IPS-20b (cell line): ENCODE measurements at regions not wholly inside any gene's neighbourhood (a gene's known extent, or its start where the extent isn't known, plus 50 kb on each side); places are given as distances from the start of the nearest gene placed in this dataset.
"Not testable (repeated sequence)": the region's sequence is repeated elsewhere in the genome, so short reads cannot be mapped to it uniquely, and the experiment has no call there.

ENCODE experiments used
- H3K27ac ChIP-seq: one replicate; pipeline ENCODE4 v1.5.1; 2013; ENCODE audit warnings: low read length
- H3K27me3 ChIP-seq: 2 replicates; pipeline ENCODE4 v1.6.1; 2013; ENCODE audit warnings: mild to moderate bottlenecking, low read length, inconsistent platforms; ENCODE audit not compliant: insufficient read depth
- H3K36me3 ChIP-seq: 2 replicates; pipeline ENCODE4 v1.6.1; 2013; ENCODE audit warnings: low read depth, mild to moderate bottlenecking, inconsistent platforms, low read length, moderate library complexity; ENCODE audit not compliant: insufficient read depth
- H3K4me1 ChIP-seq: 2 replicates; pipeline ENCODE4 v1.6.1; 2013; ENCODE audit warnings: mild to moderate bottlenecking, control low read depth, inconsistent platforms, low read length, moderate library complexity; ENCODE audit not compliant: insufficient read depth
- H3K4me3 ChIP-seq: 2 replicates; pipeline ENCODE4 v1.5.1; 2013; ENCODE audit warnings: mild to moderate bottlenecking, low read length, inconsistent platforms
- H3K9ac ChIP-seq: 2 replicates; pipeline ENCODE4 v1.6.1; 2013; ENCODE audit warnings: low read depth, mild to moderate bottlenecking, inconsistent platforms, low read length, moderate library complexity
- H3K9me3 ChIP-seq: 2 replicates; pipeline ENCODE4 v1.6.1; 2013; ENCODE audit warnings: mild to moderate bottlenecking, low read depth, low read length, inconsistent platforms; ENCODE audit not compliant: insufficient read depth

GRCh38 chr11:41803895-41804294, 344.4 kb upstream of the LRRC4C start:
- Histone ChIP-seq H3K4me3 (no peak overlapping the region), H3K36me3 (no peaks in the 10 kb centered on the region), H3K4me1 (no peaks in the 10 kb centered on the region), H3K27me3 (no peaks in the 10 kb centered on the region), H3K9me3 (no peaks in the 10 kb centered on the region), H3K9ac (no peak overlapping the region), H3K27ac (no peak overlapping the region)

GRCh38 chr11:41816396-41816795, 356.9 kb upstream of the LRRC4C start:
- peaks cover 25% of the 10 kb centered on the region for H3K9me3 ChIP-seq
- no peaks in the 10 kb centered on the region for H3K27me3 ChIP-seq
- H3K27ac ChIP-seq: no peak overlapping the region

GRCh38 chr11:41824287-41824686, 364.8 kb upstream of the LRRC4C start:
- not testable (repeated sequence) for H3K9me3 ChIP-seq, H3K4me3 ChIP-seq, H3K36me3 ChIP-seq, H3K27me3 ChIP-seq, H3K9ac ChIP-seq, H3K27ac ChIP-seq, H3K4me1 ChIP-seq

More at GRCh38 chr11:41816396-41816795, 356.9 kb upstream of the LRRC4C start:
- H3K36me3 ChIP-seq: no peaks in the 10 kb centered on the region
- H3K4me3 ChIP-seq: no peak overlapping the region
- H3K4me1 ChIP-seq: 0 out of 2 replicates have a peak, but pooled peaks cover under 1% of the 10 kb centered on the region
- H3K9ac ChIP-seq: no peak overlapping the region

GRCh38 chr11:41826085-41826484, 366.6 kb upstream of the LRRC4C start:
- no peak overlapping the region for H3K9ac ChIP-seq
- no peak overlapping the region for H3K4me3 ChIP-seq
- no peaks in the 10 kb centered on the region for H3K27me3 ChIP-seq
- H3K27ac ChIP-seq: no peak overlapping the region
- H3K4me1 ChIP-seq: peaks cover 6% of the 10 kb centered on the region; the same call in 1 of the 2 replicates
- no peaks in the 10 kb centered on the region for H3K36me3 ChIP-seq
- no peaks in the 10 kb centered on the region; the same call in 1 of the 2 replicates for H3K9me3 ChIP-seq

DNA sequence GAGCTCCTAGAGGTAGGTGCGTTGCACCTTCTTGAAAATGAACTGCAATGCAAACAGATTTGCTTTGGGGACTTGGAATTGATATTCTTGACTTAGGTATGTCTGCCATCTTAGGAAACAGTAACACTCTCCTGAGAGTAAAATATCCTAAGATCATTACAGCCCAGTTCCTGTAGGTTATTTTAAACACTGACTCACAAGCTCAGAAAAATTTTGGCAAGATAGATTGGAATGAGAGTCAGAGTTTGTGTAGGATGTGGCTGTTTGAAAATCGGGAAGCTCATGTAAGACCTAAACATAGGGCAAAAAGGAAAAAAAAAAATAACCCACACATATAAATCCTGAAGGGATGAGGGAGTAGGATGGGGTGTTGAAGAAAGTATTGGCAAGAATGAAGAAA, 377.0 kb upstream of the LRRC4C start:
- no peaks in the 10 kb centered on the region for H3K36me3 ChIP-seq
- H3K4me3 ChIP-seq: no peak overlapping the region
- H3K9me3 ChIP-seq: peaks cover 1% of the 10 kb centered on the region; the same call in 1 of the 2 replicates
- H3K9ac ChIP-seq: no peak overlapping the region
- no peak overlapping the region for H3K27ac ChIP-seq
- no peaks in the 10 kb centered on the region for H3K27me3 ChIP-seq
- H3K4me1 ChIP-seq: no peaks in the 10 kb centered on the region

DNA sequence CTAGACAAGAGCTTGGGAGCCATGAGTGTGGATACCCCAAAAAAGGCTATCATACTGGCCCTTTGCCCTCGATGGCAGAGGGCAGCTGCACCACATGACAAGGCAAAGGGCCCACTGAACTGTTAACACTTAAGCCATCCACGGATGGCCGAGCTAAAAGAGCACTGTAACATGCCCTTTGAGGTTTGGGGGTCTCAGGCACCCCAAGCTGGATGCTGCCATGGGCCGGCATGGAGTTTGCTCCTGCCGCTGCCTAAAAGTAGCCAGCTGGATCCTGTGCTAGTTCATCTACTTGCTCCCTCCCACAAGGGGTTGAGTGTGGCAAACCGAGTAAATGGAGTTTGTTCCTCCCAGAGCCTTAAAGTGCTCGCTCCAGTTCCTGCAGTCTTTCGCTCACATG, 383.2 kb upstream of the LRRC4C start:
- Histone ChIP-seq H3K27me3 (no peaks in the 10 kb centered on the region), H3K27ac (no peak overlapping the region), H3K36me3 (no peaks in the 10 kb centered on the region), H3K9me3 (peaks cover 21% of the 10 kb centered on the region), H3K4me3 (no peak overlapping the region), H3K4me1 (no peaks in the 10 kb centered on the region), H3K9ac (no peak overlapping the region)

DNA sequence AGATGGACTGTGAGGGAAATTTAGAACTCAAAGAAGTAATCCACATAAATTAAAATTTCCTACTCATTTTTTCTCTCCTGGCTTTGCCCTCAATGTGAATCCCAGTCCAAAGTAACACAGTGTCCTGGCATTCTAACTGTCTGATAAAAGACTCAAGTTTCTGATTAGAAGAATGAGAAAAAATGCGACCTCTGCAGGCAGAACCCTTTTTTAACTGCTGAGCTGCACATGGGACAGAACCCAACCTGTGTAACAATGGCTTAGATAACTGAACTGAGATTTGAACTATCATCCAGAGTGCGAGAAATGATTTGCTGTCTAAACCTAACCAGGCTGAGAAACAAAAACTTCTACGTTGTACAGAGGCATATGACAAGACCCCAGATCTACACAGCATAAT, 385.6 kb upstream of the LRRC4C start:
- Histone ChIP-seq H3K9me3 (peaks cover 21% of the 10 kb centered on the region), H3K4me3 (no peak overlapping the region), H3K27ac (no peak overlapping the region), H3K9ac (no peak overlapping the region), H3K4me1 (no peaks in the 10 kb centered on the region), H3K36me3 (no peaks in the 10 kb centered on the region), H3K27me3 (no peaks in the 10 kb centered on the region)

GRCh38 chr11:41848349-41848748, 388.9 kb upstream of the LRRC4C start:
- Histone ChIP-seq H3K9me3 (peaks cover under 1% of the 10 kb centered on the region; the same call in 1 of the 2 replicates), H3K4me1 (peaks cover 9% of the 10 kb centered on the region), H3K27me3 (no peaks in the 10 kb centered on the region), H3K27ac (no peak overlapping the region), H3K36me3 (no peaks in the 10 kb centered on the region), H3K4me3 (no peak overlapping the region), H3K9ac (no peak overlapping the region)

DNA sequence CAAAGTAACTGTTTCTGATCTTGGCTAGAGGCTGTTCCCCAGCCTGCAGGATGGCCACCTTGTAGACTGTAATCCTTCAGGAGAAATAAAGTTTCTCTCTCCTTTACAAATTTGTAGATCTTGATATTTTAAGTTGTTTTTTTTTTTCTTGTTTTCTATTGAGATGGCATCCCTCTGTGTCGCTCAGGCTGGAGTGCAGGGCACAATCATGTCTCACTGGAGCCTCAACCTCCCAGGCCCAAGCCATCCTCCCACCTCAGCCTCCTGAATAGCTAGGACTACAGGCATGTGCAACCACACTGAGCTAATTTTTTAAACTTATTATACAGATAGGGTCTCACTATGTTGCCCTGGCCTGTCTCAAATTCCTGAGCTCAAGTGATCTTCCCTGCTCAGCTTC, 389.8 kb upstream of the LRRC4C start:
- Histone ChIP-seq H3K9ac (no peak overlapping the region), H3K9me3 (no peaks in the 10 kb centered on the region)

DNA sequence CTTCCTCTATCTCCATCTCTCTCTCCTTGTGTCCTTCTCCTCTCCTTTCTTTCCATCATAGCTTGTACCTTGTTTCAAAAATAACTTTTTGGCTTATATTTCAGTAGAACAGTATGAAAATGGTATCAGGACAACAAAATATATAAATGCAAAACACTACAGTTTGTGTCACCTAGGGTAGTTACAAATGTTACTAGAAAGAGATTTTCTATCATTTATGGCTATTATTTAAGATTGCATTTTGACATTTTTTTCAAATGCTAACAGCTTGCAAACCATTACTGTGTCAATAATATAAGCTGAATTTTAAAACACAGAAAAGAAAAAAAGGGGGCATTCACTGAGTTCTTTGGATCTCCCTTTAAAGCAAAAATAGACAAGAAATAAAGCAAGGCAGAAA, 392.3 kb upstream of the LRRC4C start:
- no peak overlapping the region for H3K27ac ChIP-seq
- H3K9ac ChIP-seq: no peak overlapping the region
- H3K27me3 ChIP-seq: no peaks in the 10 kb centered on the region
- H3K9me3 ChIP-seq: no peaks in the 10 kb centered on the region
- no peaks in the 10 kb centered on the region for H3K36me3 ChIP-seq
- no peak overlapping the region for H3K4me3 ChIP-seq
- H3K4me1 ChIP-seq: peaks cover 15% of the 10 kb centered on the region

More for the DNA sequence above, 389.8 kb upstream of the LRRC4C start:
- H3K27ac ChIP-seq: no peak overlapping the region
- H3K36me3 ChIP-seq: no peaks in the 10 kb centered on the region
- no peaks in the 10 kb centered on the region for H3K27me3 ChIP-seq
- peaks cover 15% of the 10 kb centered on the region for H3K4me1 ChIP-seq
- no peak overlapping the region for H3K4me3 ChIP-seq

GRCh38 chr11:41861838-41862237, 402.4 kb upstream of the LRRC4C start:
- no peak overlapping the region for H3K4me3 ChIP-seq
- no peaks in the 10 kb centered on the region for H3K27me3 ChIP-seq
- no peak overlapping the region for H3K9ac ChIP-seq
- no peaks in the 10 kb centered on the region for H3K36me3 ChIP-seq
- H3K27ac ChIP-seq: no peak overlapping the region
- no peaks in the 10 kb centered on the region for H3K4me1 ChIP-seq
- H3K9me3 ChIP-seq: no peaks in the 10 kb centered on the region

- Histone ChIP-seq H3K27ac (no peak overlapping the region), H3K27me3 (no peaks in the 10 kb centered on the region), H3K4me1 (no peaks in the 10 kb centered on the region), H3K9ac (no peak overlapping the region), H3K36me3 (no peaks in the 10 kb centered on the region), H3K9me3 (no peaks in the 10 kb centered on the region), H3K4me3 (no peak overlapping the region)
These were observed 407.1 kb upstream of the LRRC4C start for GRCh38 chr11:41866525-41866924.

DNA sequence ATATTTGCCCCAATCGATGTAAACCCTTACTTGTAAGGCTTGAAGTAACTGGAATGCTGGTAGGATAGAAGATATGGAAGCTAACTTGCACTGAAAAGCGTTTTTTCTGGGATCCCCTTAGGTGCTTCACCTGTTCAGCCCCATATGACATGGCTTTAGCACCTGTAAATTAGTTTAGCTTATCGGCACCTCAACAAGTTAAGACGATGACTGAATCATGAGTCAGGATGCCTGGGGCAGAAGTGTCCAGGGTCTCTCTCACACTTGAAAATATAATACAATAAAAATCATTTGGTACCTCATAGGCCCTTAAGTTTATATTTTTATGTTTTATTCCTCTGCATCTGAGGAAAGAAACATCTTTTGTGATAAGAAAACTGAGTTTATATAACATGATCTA, 409.2 kb upstream of the LRRC4C start:
- Histone ChIP-seq H3K36me3 (no peaks in the 10 kb centered on the region), H3K27me3 (no peaks in the 10 kb centered on the region), H3K9ac (no peak overlapping the region), H3K27ac (no peak overlapping the region), H3K4me3 (no peak overlapping the region), H3K9me3 (no peaks in the 10 kb centered on the region), H3K4me1 (no peaks in the 10 kb centered on the region)
